GM18499 (cell line): ENCODE measurements at regions not wholly inside any gene's neighbourhood (a gene's known extent, or its start where the extent isn't known, plus 50 kb on each side); places are given as distances from the start of the nearest gene placed in this dataset.
"Not testable (repeated sequence)": the region's sequence is repeated elsewhere in the genome, so short reads cannot be mapped to it uniquely, and the experiment has no call there.

ENCODE experiments used
- ATAC-seq: cut with Tn5 transposase; IDR thresholded peaks from one replicate; pipeline ENCODE4 v1.9.1; 2021; ENCODE audit warnings: moderate number of reproducible peaks; ENCODE audit not compliant: insufficient read depth, unreplicated experiment

GRCh38 chr7:119196183-119196582, 971.7 kb downstream of the ANKRD7 start:
- no peak for ATAC-seq

- ATAC-seq: no peak
Observed at GRCh38 chr7:119197172-119197876, 972.8 kb downstream of the ANKRD7 start.

GRCh38 chr7:119197877-119198527, 973.5 kb downstream of the ANKRD7 start:
- ATAC-seq: peak; percentile 93

- no peak for ATAC-seq
Observed at GRCh38 chr7:119219663-119220062, 995.2 kb downstream of the ANKRD7 start.

GRCh38 chr7:119223930-119224329, 999.4 kb downstream of the ANKRD7 start:
- no peak for ATAC-seq

GRCh38 chr7:119228482-119228881, 1004.0 kb downstream of the ANKRD7 start:
- ATAC-seq: no peak

GRCh38 chr7:119232091-119232490, 1007.6 kb downstream of the ANKRD7 start:
- ATAC-seq: no peak

- ATAC-seq: no peak
Observed at GRCh38 chr7:119233015-119233414, 1008.5 kb downstream of the ANKRD7 start.

GRCh38 chr7:119252962-119253361, 1020.0 kb upstream of the KCND2 start:
- ATAC-seq: no peak

GRCh38 chr7:119254742-119255141, 1018.2 kb upstream of the KCND2 start:
- no peak for ATAC-seq

- ATAC-seq: no peak
Observed at GRCh38 chr7:119256001-119256400, 1017.0 kb upstream of the KCND2 start.

- no peak for ATAC-seq
Observed at GRCh38 chr7:119256446-119257131, 1016.4 kb upstream of the KCND2 start.

- not testable (repeated sequence) for ATAC-seq
Observed at GRCh38 chr7:119266790-119267189, 1006.2 kb upstream of the KCND2 start.

GRCh38 chr7:119270045-119270464, 1002.9 kb upstream of the KCND2 start:
- peak; percentile 97 for ATAC-seq

- ATAC-seq: no peak
Observed at GRCh38 chr7:119270644-119271043, 1002.3 kb upstream of the KCND2 start.

GRCh38 chr7:119271147-119271779, 1001.7 kb upstream of the KCND2 start:
- ATAC-seq: no peak

GRCh38 chr7:119281181-119281846, 991.7 kb upstream of the KCND2 start:
- no peak for ATAC-seq

- ATAC-seq: no peak
Observed at GRCh38 chr7:119283353-119283752, 989.6 kb upstream of the KCND2 start.

- ATAC-seq: no peak
Observed at GRCh38 chr7:119288416-119288815, 984.6 kb upstream of the KCND2 start.

GRCh38 chr7:119300341-119300740, 972.6 kb upstream of the KCND2 start:
- ATAC-seq: not testable (repeated sequence)
